Mucosa of descending colon (tissue), 3 donors: ENCODE measurements at regions not wholly inside any gene's neighbourhood (a gene's known extent, or its start where the extent isn't known, plus 50 kb on each side); places are given as distances from the start of the nearest gene placed in this dataset.

Experiments used
- ATAC-seq: fragments of 200-7000 bp; cut with Tn5 transposase; one replicate; pipeline ENCODE4 v1.9.1; 2020; ENCODE audit warnings: mild to moderate bottlenecking, moderate library complexity
- DNase-seq, 3 donors: peaks; one replicate each; pipeline ENCODE4 v3.0.0-alpha.2; 2020
- H3K36me3 ChIP-seq: fragments of 200-600 bp; one replicate; pipeline ENCODE4 v1.8.0; 2021; ENCODE audit warnings: low read depth, mild to moderate bottlenecking
- H3K4me1 ChIP-seq: fragments of 200-600 bp; one replicate; pipeline ENCODE4 v1.8.0; 2021; ENCODE audit warnings: low read depth, mild to moderate bottlenecking
- H3K4me3 ChIP-seq: fragments of 200-600 bp; one replicate; pipeline ENCODE4 v1.8.0; 2021; ENCODE audit warnings: mild to moderate bottlenecking
- H3K9me3 ChIP-seq: fragments of 200-600 bp; one replicate; pipeline ENCODE4 v1.8.0; 2021; ENCODE audit warnings: mild to moderate bottlenecking
- intact Hi-C, 2 donors: fragments of 100-400 bp; cut with DNase I in 1 of 2; cut with micrococcal nuclease in 1 of 2; formaldehyde crosslinking; loops; one replicate each; pipeline versions ENCODE4 v1.11.0 to v1.11.1; 2022; cut with DNase I, micrococcal nuclease
- TF ChIP-seq, protein P1 (sequence below): fragments of 200-600 bp; IDR thresholded peaks from one replicate; pipeline ENCODE4 v1.8.0; 2022; ENCODE audit warnings: antibody characterized with exemption, mild to moderate bottlenecking
- donor health status: DM: no; HTN: no; CAD: no; lungs with moderate emphysema.
- donor health status: DM: no; HTN: no; CAD: no.
- donor health status: DM: no; HTN: yes; CAD: no.

DNA sequence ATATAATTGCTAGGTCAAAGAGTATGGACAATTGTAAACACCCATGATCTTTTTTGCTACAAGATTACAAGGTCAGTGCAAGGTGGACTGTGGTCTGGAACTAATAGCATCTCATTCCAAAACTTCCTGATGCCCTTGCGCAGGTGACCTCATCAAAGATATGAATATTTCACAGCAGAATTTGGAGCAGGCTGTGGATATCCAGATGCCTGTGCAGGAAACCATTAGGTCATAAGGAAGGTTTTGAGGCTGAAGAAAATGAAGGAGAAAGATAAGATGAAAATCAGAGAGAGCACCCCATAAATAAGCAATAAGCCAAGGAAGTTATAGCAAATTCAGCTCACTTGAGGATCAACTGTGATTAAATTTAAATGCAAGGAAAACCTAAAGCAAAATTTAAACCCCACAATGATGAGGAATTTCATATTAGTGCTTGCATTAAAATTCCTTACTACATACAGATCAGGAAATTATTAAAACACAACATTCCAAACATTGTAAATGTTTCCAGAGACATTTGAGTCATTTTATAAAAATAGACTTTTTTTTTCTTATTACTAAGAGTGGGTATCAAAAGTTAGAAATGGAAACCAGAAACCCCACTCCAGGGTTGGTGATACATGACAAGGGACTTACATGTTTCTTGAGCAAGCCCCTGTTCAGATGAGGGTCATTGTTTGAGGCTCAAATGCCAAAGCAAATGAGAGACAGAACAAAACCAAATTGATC, 100.7 kb upstream of the FAM9C start:
- no peaks in the 10 kb centered on the region for H3K36me3 ChIP-seq
- TF ChIP-seq, protein P1, sequence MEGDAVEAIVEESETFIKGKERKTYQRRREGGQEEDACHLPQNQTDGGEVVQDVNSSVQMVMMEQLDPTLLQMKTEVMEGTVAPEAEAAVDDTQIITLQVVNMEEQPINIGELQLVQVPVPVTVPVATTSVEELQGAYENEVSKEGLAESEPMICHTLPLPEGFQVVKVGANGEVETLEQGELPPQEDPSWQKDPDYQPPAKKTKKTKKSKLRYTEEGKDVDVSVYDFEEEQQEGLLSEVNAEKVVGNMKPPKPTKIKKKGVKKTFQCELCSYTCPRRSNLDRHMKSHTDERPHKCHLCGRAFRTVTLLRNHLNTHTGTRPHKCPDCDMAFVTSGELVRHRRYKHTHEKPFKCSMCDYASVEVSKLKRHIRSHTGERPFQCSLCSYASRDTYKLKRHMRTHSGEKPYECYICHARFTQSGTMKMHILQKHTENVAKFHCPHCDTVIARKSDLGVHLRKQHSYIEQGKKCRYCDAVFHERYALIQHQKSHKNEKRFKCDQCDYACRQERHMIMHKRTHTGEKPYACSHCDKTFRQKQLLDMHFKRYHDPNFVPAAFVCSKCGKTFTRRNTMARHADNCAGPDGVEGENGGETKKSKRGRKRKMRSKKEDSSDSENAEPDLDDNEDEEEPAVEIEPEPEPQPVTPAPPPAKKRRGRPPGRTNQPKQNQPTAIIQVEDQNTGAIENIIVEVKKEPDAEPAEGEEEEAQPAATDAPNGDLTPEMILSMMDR, result no peak
- ATAC-seq (no peak), DNase-seq (no peak)
- H3K9me3 ChIP-seq, result no peaks in the 10 kb centered on the region
- no peaks in the 10 kb centered on the region for H3K4me1 ChIP-seq
- intact Hi-C loops, result no loop called here
- no peak overlapping the region for H3K4me3 ChIP-seq

DNA sequence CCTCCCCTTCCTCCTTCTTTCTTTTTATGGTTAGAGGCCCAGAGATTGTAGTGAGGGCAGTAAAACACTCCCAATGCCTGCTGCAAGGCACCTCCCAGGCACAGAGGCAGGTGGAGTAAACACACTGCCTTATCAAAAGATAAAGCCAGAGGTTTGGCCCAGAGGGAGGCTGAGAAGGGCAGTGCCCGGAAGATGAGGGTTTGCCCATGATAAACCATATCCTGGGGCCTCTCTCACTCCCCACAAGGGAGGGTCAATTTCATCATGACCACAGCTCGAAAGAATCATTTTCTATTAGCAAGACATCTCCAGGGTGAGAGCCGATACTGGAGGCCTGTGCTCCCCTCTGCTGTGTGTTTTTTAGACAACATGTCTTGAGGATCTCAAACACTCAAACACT, 98.5 kb upstream of the FAM9C start:
- intact Hi-C loops, result no loop called here
- Histone ChIP-seq H3K9me3 (no peaks in the 10 kb centered on the region), H3K4me3 (no peak overlapping the region), H3K36me3 (no peaks in the 10 kb centered on the region), H3K4me1 (no peaks in the 10 kb centered on the region)
- DNase-seq, result peak; percentile 66 to 67 (median 67)
- ATAC-seq, result peak; percentile 97
- TF ChIP-seq, protein P1, result no peak

DNA sequence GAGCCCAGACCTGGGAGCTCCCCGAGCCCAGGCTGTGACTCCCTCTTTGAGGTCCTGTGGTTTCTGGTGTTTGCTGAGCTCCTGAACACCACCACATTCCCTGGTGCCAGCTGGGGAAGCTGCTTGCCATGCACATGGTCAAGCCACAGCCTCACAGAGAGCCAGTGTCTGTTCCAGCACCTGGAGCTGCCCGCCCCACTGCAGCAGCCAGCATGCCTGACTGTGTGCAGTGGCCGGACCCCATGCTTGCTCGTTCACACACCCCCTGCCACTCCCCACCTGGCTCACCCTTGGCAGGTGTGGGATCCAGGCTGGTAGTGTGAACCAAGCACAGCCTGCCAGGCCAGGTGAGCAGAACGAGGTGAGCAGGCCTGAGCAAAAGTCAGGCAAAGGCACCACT, 95.6 kb upstream of the FAM9C start:
- Histone ChIP-seq H3K9me3 (no peaks in the 10 kb centered on the region), H3K4me3 (no peak overlapping the region), H3K36me3 (no peaks in the 10 kb centered on the region), H3K4me1 (no peaks in the 10 kb centered on the region)
- TF ChIP-seq, protein P1, result no peak
- peak in 1 of 3 donors; percentile 37 for DNase-seq
- intact Hi-C loops, result no loop called here
- ATAC-seq, result no peak

DNA sequence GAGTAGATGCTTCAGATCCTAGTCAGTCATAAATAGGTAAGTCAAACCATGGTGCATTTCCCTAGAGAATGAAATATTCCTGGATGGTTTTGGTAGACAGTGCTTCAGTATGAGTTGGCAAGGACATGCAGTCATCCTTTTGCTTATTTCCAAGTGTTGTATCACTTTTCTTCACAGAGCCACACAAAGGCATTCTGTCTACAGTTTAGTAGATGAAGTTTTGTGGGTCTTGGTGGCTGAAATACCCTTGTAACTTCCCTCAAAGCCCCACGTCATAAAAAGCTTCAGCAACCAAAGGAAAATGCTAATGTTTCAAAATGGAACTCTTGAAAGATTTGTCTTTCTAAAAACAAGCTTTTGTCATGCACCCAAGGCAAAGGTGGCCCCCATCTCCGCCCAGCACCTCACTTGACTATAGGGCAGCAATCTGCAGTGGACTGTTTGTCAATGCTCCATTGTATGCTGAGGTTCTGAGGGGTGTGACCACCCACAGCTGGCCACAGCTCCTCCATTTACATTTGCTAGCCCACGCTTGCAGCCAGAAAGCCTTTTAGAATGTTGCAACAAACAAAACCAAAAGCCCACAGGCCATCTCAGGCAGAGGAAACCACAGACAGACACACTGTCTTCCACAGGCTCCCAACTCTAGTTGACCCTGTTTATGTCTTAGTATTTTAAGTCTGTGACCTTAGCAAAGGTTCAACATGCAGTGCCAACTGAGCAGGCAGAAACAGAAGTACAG, 87.1 kb upstream of the FAM9C start:
- ATAC-seq (peak; percentile 41), DNase-seq (no peak)
- no peaks in the 10 kb centered on the region for H3K4me1 ChIP-seq
- no peak overlapping the region for H3K4me3 ChIP-seq
- intact Hi-C loops, result no loop called here
- TF ChIP-seq, protein P1, result no peak
- no peaks in the 10 kb centered on the region for H3K36me3 ChIP-seq
- no peaks in the 10 kb centered on the region for H3K9me3 ChIP-seq

DNA sequence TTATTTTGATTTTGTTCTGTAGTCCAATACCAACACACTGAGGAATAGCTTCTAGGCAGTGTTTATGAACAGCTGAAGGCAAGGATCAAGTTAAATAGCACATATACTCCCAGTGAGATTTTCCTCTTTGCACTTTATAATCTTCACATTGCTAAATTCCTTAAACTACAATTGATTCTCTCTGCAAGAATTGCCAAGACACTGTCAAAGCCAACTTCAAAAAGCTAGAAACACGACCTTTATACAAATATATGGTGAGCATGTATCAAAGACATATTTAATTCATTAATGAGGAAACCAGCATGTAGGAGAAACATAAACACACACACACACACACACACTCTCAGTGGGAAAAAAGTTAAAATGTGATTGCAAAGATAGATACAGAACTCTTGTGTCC, 86.4 kb upstream of the FAM9C start:
- Histone ChIP-seq H3K4me1 (no peaks in the 10 kb centered on the region), H3K9me3 (no peaks in the 10 kb centered on the region), H3K4me3 (no peak overlapping the region), H3K36me3 (no peaks in the 10 kb centered on the region)
- ATAC-seq (no peak), DNase-seq (no peak)
- TF ChIP-seq, protein P1, result no peak
- intact Hi-C loops, result no loop called here
